Kidney epithelial cell (primary cell): ENCODE measurements at regions not wholly inside any gene's neighbourhood (a gene's known extent, or its start where the extent isn't known, plus 50 kb on each side); places are given as distances from the start of the nearest gene placed in this dataset.

Experiments
- DNase-seq: peaks from one replicate; pipeline ENCODE4 v3.0.0-alpha.2; 2010; ENCODE audit warnings: low read depth
- H3K27me3 ChIP-seq: 2 replicates; pipeline ENCODE4 v1.6.0; 2011; ENCODE audit warnings: low read length; ENCODE audit not compliant: control insufficient read depth, insufficient read depth
- H3K36me3 ChIP-seq: 2 replicates; pipeline ENCODE4 v1.5.1; 2011; ENCODE audit warnings: low read length; ENCODE audit not compliant: control insufficient read depth, insufficient read depth
- H3K4me3 ChIP-seq: 2 replicates; pipeline ENCODE4 v1.5.1; 2011; ENCODE audit warnings: low read depth, mild to moderate bottlenecking, control low read depth, low read length
- TF ChIP-seq, protein P1 (sequence below): IDR thresholded peaks from 2 replicates; pipeline ENCODE4 v1.5.1; 2011; ENCODE audit warnings: mild to moderate bottlenecking, moderate library complexity, low read length, control low read depth, inconsistent platforms; ENCODE audit not compliant: insufficient read depth, poor library complexity, severe bottlenecking

DNA sequence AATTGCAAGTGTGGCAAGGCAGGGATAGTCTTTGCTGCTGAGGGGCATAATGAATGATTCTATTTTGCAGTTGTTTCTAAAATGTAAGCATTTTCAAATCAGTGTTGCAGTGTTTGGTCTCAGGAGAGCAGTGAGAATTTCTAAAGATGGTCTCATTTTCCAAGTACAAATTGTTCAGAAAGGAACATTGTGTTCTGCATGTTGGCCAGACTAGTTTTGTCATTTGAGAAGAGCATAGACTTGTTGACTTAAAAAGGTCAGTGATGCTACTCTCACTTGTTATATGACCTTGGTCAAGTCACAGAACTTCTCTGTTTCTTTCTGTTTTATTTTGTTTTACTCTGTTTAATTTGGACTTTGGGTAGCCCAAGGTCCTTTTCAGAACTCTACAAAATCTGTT, 344.6 kb downstream of the OSTF1 start:
- no peak overlapping the region for H3K4me3 ChIP-seq
- TF ChIP-seq, protein P1, sequence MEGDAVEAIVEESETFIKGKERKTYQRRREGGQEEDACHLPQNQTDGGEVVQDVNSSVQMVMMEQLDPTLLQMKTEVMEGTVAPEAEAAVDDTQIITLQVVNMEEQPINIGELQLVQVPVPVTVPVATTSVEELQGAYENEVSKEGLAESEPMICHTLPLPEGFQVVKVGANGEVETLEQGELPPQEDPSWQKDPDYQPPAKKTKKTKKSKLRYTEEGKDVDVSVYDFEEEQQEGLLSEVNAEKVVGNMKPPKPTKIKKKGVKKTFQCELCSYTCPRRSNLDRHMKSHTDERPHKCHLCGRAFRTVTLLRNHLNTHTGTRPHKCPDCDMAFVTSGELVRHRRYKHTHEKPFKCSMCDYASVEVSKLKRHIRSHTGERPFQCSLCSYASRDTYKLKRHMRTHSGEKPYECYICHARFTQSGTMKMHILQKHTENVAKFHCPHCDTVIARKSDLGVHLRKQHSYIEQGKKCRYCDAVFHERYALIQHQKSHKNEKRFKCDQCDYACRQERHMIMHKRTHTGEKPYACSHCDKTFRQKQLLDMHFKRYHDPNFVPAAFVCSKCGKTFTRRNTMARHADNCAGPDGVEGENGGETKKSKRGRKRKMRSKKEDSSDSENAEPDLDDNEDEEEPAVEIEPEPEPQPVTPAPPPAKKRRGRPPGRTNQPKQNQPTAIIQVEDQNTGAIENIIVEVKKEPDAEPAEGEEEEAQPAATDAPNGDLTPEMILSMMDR, result no peak
- no peak for DNase-seq

GRCh38 chr9:75438716-75439115, 350.4 kb downstream of the OSTF1 start:
- DNase-seq, result no peak
- H3K4me3 ChIP-seq, result no peak overlapping the region
- H3K27me3 ChIP-seq, result no peaks in the 10 kb centered on the region
- no peaks in the 10 kb centered on the region for H3K36me3 ChIP-seq
- TF ChIP-seq, protein P1, result no peak

More for the DNA sequence above, 344.6 kb downstream of the OSTF1 start:
- Histone ChIP-seq H3K36me3 (no peaks in the 10 kb centered on the region), H3K27me3 (no peaks in the 10 kb centered on the region)

- Histone ChIP-seq H3K36me3 (no peaks in the 10 kb centered on the region), H3K4me3 (no peak overlapping the region), H3K27me3 (no peaks in the 10 kb centered on the region)
- no peak for DNase-seq
- TF ChIP-seq, protein P1, result no peak
These were observed 352.6 kb downstream of the OSTF1 start for GRCh38 chr9:75440914-75441313.

DNA sequence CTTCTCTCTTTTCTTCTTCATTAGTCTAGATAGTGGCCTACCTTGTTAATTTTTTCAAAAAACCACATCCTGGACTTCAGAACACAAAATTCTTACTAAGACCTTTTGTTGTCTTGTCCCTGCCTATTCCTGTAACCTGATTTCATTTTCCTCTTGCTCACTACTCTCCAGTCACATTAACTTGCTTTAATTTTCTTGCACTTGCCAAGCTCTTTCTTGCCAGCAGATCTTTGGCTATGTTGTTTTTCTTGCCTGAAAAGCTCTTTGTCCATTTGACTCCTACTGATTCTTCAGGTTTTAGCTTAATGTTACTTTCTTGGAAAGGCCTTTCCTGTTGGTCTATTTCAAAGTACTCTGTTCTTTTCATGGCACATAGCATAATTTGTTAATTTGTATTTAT, 356.8 kb downstream of the OSTF1 start:
- Histone ChIP-seq H3K36me3 (no peaks in the 10 kb centered on the region), H3K27me3 (no peaks in the 10 kb centered on the region), H3K4me3 (no peak overlapping the region)
- TF ChIP-seq, protein P1, result no peak
- DNase-seq, result no peak

GRCh38 chr9:75447281-75447680, 359.0 kb downstream of the OSTF1 start:
- no peak overlapping the region for H3K4me3 ChIP-seq
- no peaks in the 10 kb centered on the region for H3K36me3 ChIP-seq
- no peak for DNase-seq
- TF ChIP-seq, protein P1, result no peak
- H3K27me3 ChIP-seq, result no peaks in the 10 kb centered on the region

GRCh38 chr9:75448281-75448680, 360.0 kb downstream of the OSTF1 start:
- Histone ChIP-seq H3K36me3 (no peaks in the 10 kb centered on the region), H3K27me3 (no peaks in the 10 kb centered on the region), H3K4me3 (no peak overlapping the region)
- no peak for DNase-seq
- TF ChIP-seq, protein P1, result no peak
